Neural cell (in vitro differentiated cells): ENCODE measurements at regions not wholly inside any gene's neighbourhood (a gene's known extent, or its start where the extent isn't known, plus 50 kb on each side); places are given as distances from the start of the nearest gene placed in this dataset.

Source experiments
- H2AFZ ChIP-seq: fragments of 200-600, 300-800 bp; sonication (generic), shearing (Covaris generic); 2 replicates; pipeline ENCODE4 v1.6.0; 2014; ENCODE audit warnings: low read depth, mild to moderate bottlenecking, antibody characterized with exemption, low read length, moderate library complexity
- H3F3A ChIP-seq: fragments of 200-600 bp; shearing (Covaris generic); 2 replicates; pipeline ENCODE4 v1.6.1; 2016; ENCODE audit warnings: mild to moderate bottlenecking, moderate library complexity, mixed read lengths, antibody characterized with exemption, low read length; ENCODE audit not compliant: insufficient read depth, poor library complexity, severe bottlenecking
- H3K27ac ChIP-seq: fragments of 200-600, 300-800 bp; sonication (generic), shearing (Covaris generic); 2 replicates; pipeline ENCODE4 v1.5.1; 2014; ENCODE audit warnings: mild to moderate bottlenecking, low read length, moderate library complexity
- H3K27me3 ChIP-seq: fragments of 300-800, 200-600 bp; sonication (generic), shearing (Covaris generic); 2 replicates; pipeline ENCODE4 v1.6.0; 2014; ENCODE audit warnings: mild to moderate bottlenecking, low read depth, low read length, moderate library complexity; ENCODE audit not compliant: insufficient read depth
- H3K36me3 ChIP-seq: fragments of 300-800, 200-600 bp; sonication (generic), shearing (Covaris generic); 2 replicates; pipeline ENCODE4 v1.5.1; 2014; ENCODE audit warnings: mild to moderate bottlenecking, antibody characterized with exemption, low read length, moderate library complexity; ENCODE audit not compliant: insufficient read depth
- H3K4me2 ChIP-seq: fragments of 300-800, 200-600 bp; sonication (generic), shearing (Covaris generic); 2 replicates; pipeline ENCODE4 v1.6.0; 2014; ENCODE audit warnings: mild to moderate bottlenecking, low read length
- H3K4me3 ChIP-seq: fragments of 300-800, 200-600 bp; sonication (generic), shearing (Covaris generic); 2 replicates; pipeline ENCODE4 v1.5.1; 2014; ENCODE audit warnings: mild to moderate bottlenecking, low read length, moderate library complexity
- H3K79me2 ChIP-seq: fragments of 200-600 bp; shearing (Covaris generic); replicated peaks from 2 replicates; pipeline ENCODE4 v1.6.0; 2014; ENCODE audit warnings: mild to moderate bottlenecking, low read length, moderate library complexity; ENCODE audit not compliant: insufficient read depth
- H3K9ac ChIP-seq: fragments of 300-800, 200-600 bp; sonication (generic), shearing (Covaris generic); 2 replicates; pipeline ENCODE4 v1.6.1; 2016; ENCODE audit warnings: mild to moderate bottlenecking, low read length, mixed read lengths
- H3K9me2 ChIP-seq: fragments of 200-600 bp; shearing (Covaris generic); 2 replicates; pipeline ENCODE4 v1.6.1; 2016; ENCODE audit warnings: mild to moderate bottlenecking, low read length, mixed read lengths; ENCODE audit not compliant: insufficient read depth
- H3K9me3 ChIP-seq: fragments of 200-600, 300-800 bp; sonication (generic), shearing (Covaris generic); 2 replicates; pipeline ENCODE4 v1.6.1; 2016; ENCODE audit warnings: mild to moderate bottlenecking, mixed run types, low read length, moderate library complexity, mixed read lengths
- H4K20me1 ChIP-seq: fragments of 200-600 bp; shearing (Covaris generic); 2 replicates; pipeline ENCODE4 v1.6.1; 2016; ENCODE audit warnings: mild to moderate bottlenecking, mixed run types; ENCODE audit not compliant: insufficient read depth
- CTCF ChIP-seq: fragments of 450-650 bp; IDR thresholded peaks from 2 replicates; pipeline ENCODE4 v1.5.1; 2014; ENCODE audit warnings: antibody characterized with exemption, mild to moderate bottlenecking, moderate library complexity; ENCODE audit not compliant: poor library complexity, severe bottlenecking
- EP300 ChIP-seq: fragments of 450-650 bp; conservative IDR thresholded peaks from 2 replicates; pipeline ENCODE4 v1.6.1; 2014; ENCODE audit warnings: antibody characterized with exemption, mild to moderate bottlenecking, moderate library complexity; ENCODE audit not compliant: poor library complexity, severe bottlenecking
- EZH2 ChIP-seq: fragments of 200-600, 300-800 bp; shearing (Covaris generic), sonication (generic); IDR thresholded peaks from 2 replicates; pipeline ENCODE4 v1.6.1; 2014; ENCODE audit warnings: antibody characterized with exemption, low read length, borderline replicate concordance, mild to moderate bottlenecking; ENCODE audit not compliant: insufficient read depth, poor library complexity, severe bottlenecking
- MXI1 ChIP-seq: fragments of 450-650 bp; conservative IDR thresholded peaks from 2 replicates; pipeline ENCODE4 v1.6.1; 2014; ENCODE audit warnings: antibody characterized with exemption, mild to moderate bottlenecking; ENCODE audit not compliant: poor library complexity, severe bottlenecking
- POLR2AphosphoS5 ChIP-seq: IDR thresholded peaks from 2 replicates; pipeline ENCODE4 v1.6.1; 2012
- RAD21 ChIP-seq: fragments of 450-650 bp; conservative IDR thresholded peaks from 2 replicates; pipeline ENCODE4 v1.6.1; 2014; ENCODE audit warnings: antibody characterized with exemption, mild to moderate bottlenecking, moderate library complexity
- REST ChIP-seq: IDR thresholded peaks from 2 replicates; pipeline ENCODE4 v1.6.1; 2012; ENCODE audit warnings: borderline replicate concordance
- SMC3 ChIP-seq: fragments of 450-650 bp; conservative IDR thresholded peaks from 2 replicates; pipeline ENCODE4 v1.6.1; 2014; ENCODE audit warnings: antibody characterized with exemption, mild to moderate bottlenecking, moderate library complexity; ENCODE audit not compliant: poor library complexity
- TAF1 ChIP-seq: IDR thresholded peaks from 2 replicates; pipeline ENCODE4 v1.6.1; 2012; ENCODE audit warnings: low read depth

- Histone ChIP-seq H3K9me2 (no peaks in the 10 kb centered on the region), H3K36me3 (no peaks in the 10 kb centered on the region), H2AFZ (no peak overlapping the region), H3K27me3 (no peaks in the 10 kb centered on the region), H3K4me2 (no peak overlapping the region), H3K79me2 (no peaks in the 10 kb centered on the region), H3K27ac (no peak overlapping the region), H3F3A (no peaks in the 10 kb centered on the region), H4K20me1 (no peaks in the 10 kb centered on the region), H3K9me3 (no peaks in the 10 kb centered on the region), H3K9ac (no peak overlapping the region), H3K4me3 (no peak overlapping the region)
- TF ChIP-seq POLR2AphosphoS5 (no peak), RAD21 (no peak), TAF1 (no peak), MXI1 (no peak), EZH2 (no peak), CTCF (no peak), SMC3 (no peak), REST (no peak), EP300 (no peak)
These were observed 876.1 kb downstream of the TLE4 start for GRCh38 chr9:80447876-80448275.

- no peaks in the 10 kb centered on the region for H3K9me3 ChIP-seq
- H3K27me3 ChIP-seq: no peaks in the 10 kb centered on the region
- H3K9me2 ChIP-seq: no peaks in the 10 kb centered on the region
- TF ChIP-seq POLR2AphosphoS5: no peak
- no peak for TF ChIP-seq RAD21
- TF ChIP-seq SMC3: no peak
- no peak for TF ChIP-seq MXI1
- TF ChIP-seq CTCF: no peak
- TF ChIP-seq TAF1: no peak
- TF ChIP-seq EP300: no peak
- TF ChIP-seq EZH2: no peak
- H3K4me2 ChIP-seq: no peak overlapping the region
- H3K27ac ChIP-seq: no peak overlapping the region
- no peaks in the 10 kb centered on the region for H3F3A ChIP-seq
- no peak overlapping the region for H2AFZ ChIP-seq
- H3K79me2 ChIP-seq: no peaks in the 10 kb centered on the region
- no peaks in the 10 kb centered on the region for H4K20me1 ChIP-seq
- no peaks in the 10 kb centered on the region for H3K36me3 ChIP-seq
- H3K9ac ChIP-seq: no peak overlapping the region
- no peak overlapping the region for H3K4me3 ChIP-seq
These were observed 869.0 kb downstream of the TLE4 start for GRCh38 chr9:80440724-80441123.
